ENCODE measurements at regions not wholly inside any gene's neighbourhood (a gene's known extent, or its start where the extent isn't known, plus 50 kb on each side); places are given as distances from the start of the nearest gene placed in this dataset.
A peak's percentile ranks its signal among the peaks of the same experiment; 100 is the strongest.

DNA sequence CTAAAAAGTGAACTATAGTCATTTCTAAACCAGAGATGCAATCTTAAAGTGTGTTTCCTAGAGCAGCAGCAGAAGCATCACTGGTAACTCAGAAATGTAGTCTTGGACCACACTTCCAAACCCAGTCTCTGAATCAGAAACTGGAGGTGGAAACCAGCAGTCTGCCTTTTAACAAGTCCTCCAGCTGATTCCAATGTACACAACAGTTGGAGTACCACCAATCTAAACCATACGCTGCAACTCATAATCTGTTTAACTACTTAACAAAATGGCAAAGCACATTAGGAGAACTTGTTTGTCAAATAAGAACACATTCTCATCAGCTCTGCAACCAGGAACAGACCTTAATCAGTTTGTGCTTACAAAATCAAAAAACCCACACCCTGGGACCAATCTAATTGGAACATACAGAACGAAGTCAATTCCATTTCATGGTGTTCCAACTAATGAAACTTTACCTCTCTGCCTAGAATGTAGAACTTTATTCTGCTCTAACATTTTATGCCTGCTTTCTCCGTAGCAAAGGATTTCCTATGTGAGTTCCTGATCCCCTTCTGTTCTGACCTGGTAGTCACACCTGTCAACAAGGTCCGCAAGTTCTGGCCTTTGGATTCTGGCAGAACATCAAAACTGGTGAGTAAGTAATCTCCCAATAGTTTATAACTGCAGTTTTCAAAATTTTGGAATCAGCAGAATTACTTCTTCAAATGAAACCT lies 390.4 kb downstream of the HTR1B start:
- FAIRE-seq (peak; percentile 40), DNase-seq (ENCODE audit: low read depth) (no peak)
- H3K27me3 ChIP-seq (ENCODE audit: control insufficient read depth, insufficient read depth, low read length): no peaks in the 10 kb centered on the region
- TF ChIP-seq, protein P1, sequence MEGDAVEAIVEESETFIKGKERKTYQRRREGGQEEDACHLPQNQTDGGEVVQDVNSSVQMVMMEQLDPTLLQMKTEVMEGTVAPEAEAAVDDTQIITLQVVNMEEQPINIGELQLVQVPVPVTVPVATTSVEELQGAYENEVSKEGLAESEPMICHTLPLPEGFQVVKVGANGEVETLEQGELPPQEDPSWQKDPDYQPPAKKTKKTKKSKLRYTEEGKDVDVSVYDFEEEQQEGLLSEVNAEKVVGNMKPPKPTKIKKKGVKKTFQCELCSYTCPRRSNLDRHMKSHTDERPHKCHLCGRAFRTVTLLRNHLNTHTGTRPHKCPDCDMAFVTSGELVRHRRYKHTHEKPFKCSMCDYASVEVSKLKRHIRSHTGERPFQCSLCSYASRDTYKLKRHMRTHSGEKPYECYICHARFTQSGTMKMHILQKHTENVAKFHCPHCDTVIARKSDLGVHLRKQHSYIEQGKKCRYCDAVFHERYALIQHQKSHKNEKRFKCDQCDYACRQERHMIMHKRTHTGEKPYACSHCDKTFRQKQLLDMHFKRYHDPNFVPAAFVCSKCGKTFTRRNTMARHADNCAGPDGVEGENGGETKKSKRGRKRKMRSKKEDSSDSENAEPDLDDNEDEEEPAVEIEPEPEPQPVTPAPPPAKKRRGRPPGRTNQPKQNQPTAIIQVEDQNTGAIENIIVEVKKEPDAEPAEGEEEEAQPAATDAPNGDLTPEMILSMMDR (IDR thresholded peaks at IDR 0.05; ENCODE audit: insufficient read depth, low read length, severe bottlenecking): no peak
- no peak overlapping the region for H3K4me3 ChIP-seq (ENCODE audit: low read depth, low read length)
- no peaks in the 10 kb centered on the region for H3K36me3 ChIP-seq (ENCODE audit: control insufficient read depth, insufficient read depth, low read length)

GRCh38 chr6:77063494-77063893 lies 399.8 kb downstream of the HTR1B start:
- Histone ChIP-seq H3K27me3 (ENCODE audit: control insufficient read depth, insufficient read depth, low read length) (no peaks in the 10 kb centered on the region), H3K4me3 (ENCODE audit: low read depth, low read length) (no peak overlapping the region), H3K36me3 (ENCODE audit: control insufficient read depth, insufficient read depth, low read length) (no peaks in the 10 kb centered on the region)
- TF ChIP-seq, protein P1 (IDR thresholded peaks at IDR 0.05; ENCODE audit: insufficient read depth, low read length, severe bottlenecking): no peak
- FAIRE-seq (no peak), DNase-seq (ENCODE audit: low read depth) (no peak)

DNA sequence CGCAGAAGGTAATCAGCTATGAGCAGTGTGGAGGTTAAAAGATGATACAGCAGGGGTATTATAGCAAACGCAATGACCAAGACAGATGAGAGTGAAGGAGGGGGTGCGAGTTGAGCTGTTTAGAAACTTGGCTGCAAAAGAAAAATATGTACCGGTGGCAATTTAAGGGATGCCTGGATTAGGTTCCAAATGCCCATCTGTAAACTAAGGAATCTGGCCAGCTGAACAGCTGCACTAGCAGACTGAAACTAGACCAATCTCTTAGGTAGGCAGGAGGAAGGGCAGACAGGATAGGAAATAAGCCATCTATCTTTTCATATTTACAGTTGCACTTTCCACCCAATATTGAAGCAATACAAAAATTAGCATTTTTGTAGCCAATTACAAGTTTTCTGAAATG lies 407.6 kb downstream of the HTR1B start:
- no peak for FAIRE-seq
- DNase-seq (ENCODE audit: low read depth): no peak
- TF ChIP-seq, protein P1 (IDR thresholded peaks at IDR 0.05; ENCODE audit: insufficient read depth, low read length, severe bottlenecking): no peak
- no peak overlapping the region for H3K4me3 ChIP-seq (ENCODE audit: low read depth, low read length)
- no peaks in the 10 kb centered on the region for H3K36me3 ChIP-seq (ENCODE audit: control insufficient read depth, insufficient read depth, low read length)
- no peaks in the 10 kb centered on the region for H3K27me3 ChIP-seq (ENCODE audit: control insufficient read depth, insufficient read depth, low read length)

GRCh38 chr6:77040568-77041195 lies 422.6 kb downstream of the HTR1B start:
- no peaks in the 10 kb centered on the region for H3K36me3 ChIP-seq (ENCODE audit: control insufficient read depth, insufficient read depth, low read length)
- no peaks in the 10 kb centered on the region for H3K27me3 ChIP-seq (ENCODE audit: control insufficient read depth, insufficient read depth, low read length)
- no peak overlapping the region for H3K4me3 ChIP-seq (ENCODE audit: low read depth, low read length)
- FAIRE-seq: no peak
- DNase-seq (ENCODE audit: low read depth): peak; percentile 21
- TF ChIP-seq, protein P1 (IDR thresholded peaks at IDR 0.05; ENCODE audit: insufficient read depth, low read length, severe bottlenecking): no peak

GRCh38 chr6:77038807-77039206 lies 424.5 kb downstream of the HTR1B start:
- Histone ChIP-seq H3K27me3 (ENCODE audit: control insufficient read depth, insufficient read depth, low read length) (no peaks in the 10 kb centered on the region), H3K4me3 (ENCODE audit: low read depth, low read length) (no peak overlapping the region), H3K36me3 (ENCODE audit: control insufficient read depth, insufficient read depth, low read length) (no peaks in the 10 kb centered on the region)
- FAIRE-seq (no peak), DNase-seq (ENCODE audit: low read depth) (no peak)
- TF ChIP-seq, protein P1 (IDR thresholded peaks at IDR 0.05; ENCODE audit: insufficient read depth, low read length, severe bottlenecking): no peak

Data from bronchial epithelial cell (primary cell).